ENCODE measurements at regions not wholly inside any gene's neighbourhood (a gene's known extent, or its start where the extent isn't known, plus 50 kb on each side); places are given as distances from the start of the nearest gene placed in this dataset.

DNA sequence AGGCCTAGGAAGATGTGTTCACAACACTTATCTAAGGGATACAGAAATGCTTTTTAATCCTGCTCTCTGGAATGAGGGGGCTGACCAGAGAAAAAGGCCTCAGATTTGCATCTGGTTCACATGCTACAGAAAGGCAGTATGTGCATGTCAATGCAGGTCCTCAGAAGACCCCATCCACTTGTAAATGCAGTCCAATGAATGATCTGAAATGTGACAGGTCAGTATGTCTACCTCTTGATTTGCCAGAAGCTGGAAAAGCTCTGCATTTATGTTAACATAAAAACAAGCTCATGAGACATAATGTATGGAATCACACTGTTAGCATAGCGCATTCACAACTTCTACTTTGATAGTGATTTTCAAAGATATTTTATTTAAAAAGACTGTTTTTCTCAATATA is 367.4 kb upstream of the CHORDC1 start:
- no peak for TF ChIP-seq POLR2AphosphoS5 (IDR thresholded peaks at IDR 0.05; ENCODE audit: low read depth, low read length)
- TF ChIP-seq, protein P1, sequence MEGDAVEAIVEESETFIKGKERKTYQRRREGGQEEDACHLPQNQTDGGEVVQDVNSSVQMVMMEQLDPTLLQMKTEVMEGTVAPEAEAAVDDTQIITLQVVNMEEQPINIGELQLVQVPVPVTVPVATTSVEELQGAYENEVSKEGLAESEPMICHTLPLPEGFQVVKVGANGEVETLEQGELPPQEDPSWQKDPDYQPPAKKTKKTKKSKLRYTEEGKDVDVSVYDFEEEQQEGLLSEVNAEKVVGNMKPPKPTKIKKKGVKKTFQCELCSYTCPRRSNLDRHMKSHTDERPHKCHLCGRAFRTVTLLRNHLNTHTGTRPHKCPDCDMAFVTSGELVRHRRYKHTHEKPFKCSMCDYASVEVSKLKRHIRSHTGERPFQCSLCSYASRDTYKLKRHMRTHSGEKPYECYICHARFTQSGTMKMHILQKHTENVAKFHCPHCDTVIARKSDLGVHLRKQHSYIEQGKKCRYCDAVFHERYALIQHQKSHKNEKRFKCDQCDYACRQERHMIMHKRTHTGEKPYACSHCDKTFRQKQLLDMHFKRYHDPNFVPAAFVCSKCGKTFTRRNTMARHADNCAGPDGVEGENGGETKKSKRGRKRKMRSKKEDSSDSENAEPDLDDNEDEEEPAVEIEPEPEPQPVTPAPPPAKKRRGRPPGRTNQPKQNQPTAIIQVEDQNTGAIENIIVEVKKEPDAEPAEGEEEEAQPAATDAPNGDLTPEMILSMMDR (IDR thresholded peaks at IDR 0.05): no peak
